H9 (cell line): ENCODE measurements at regions not wholly inside any gene's neighbourhood (a gene's known extent, or its start where the extent isn't known, plus 50 kb on each side); places are given as distances from the start of the nearest gene placed in this dataset.

Experiments
- DNase-seq: peaks from one replicate; pipeline ENCODE4 v3.0.0-alpha.2; 2017
- H2AFZ ChIP-seq: one replicate; pipeline ENCODE4 v1.6.1; 2013; ENCODE audit warnings: mild to moderate bottlenecking, low read length, control low read depth, moderate library complexity
- H2AK5ac ChIP-seq: 2 replicates; pipeline ENCODE4 v1.6.1; 2013; ENCODE audit warnings: low read length, control low read depth, mixed read lengths; ENCODE audit not compliant: insufficient read length
- H2BK120ac ChIP-seq: one replicate; pipeline ENCODE4 v1.6.1; 2013; ENCODE audit warnings: low read depth, mild to moderate bottlenecking, low read length, control low read depth, inconsistent platforms; ENCODE audit not compliant: poor library complexity, severe bottlenecking
- H2BK12ac ChIP-seq: 2 replicates; pipeline ENCODE4 v1.6.1; 2013; ENCODE audit warnings: low read length, control low read depth, mixed read lengths, low read depth; ENCODE audit not compliant: insufficient read length
- H2BK15ac ChIP-seq: 2 replicates; pipeline ENCODE4 v1.6.1; 2013; ENCODE audit warnings: low read depth, low read length, control low read depth
- H2BK20ac ChIP-seq: one replicate; pipeline ENCODE4 v1.6.1; 2013; ENCODE audit warnings: low read depth, mild to moderate bottlenecking, low read length, control low read depth, inconsistent platforms; ENCODE audit not compliant: poor library complexity, severe bottlenecking
- H2BK5ac ChIP-seq: 2 replicates; pipeline ENCODE4 v1.6.1; 2013; ENCODE audit warnings: low read length, control low read depth, mixed read lengths; ENCODE audit not compliant: insufficient read length
- H3K14ac ChIP-seq: 2 replicates; pipeline ENCODE4 v1.6.1; 2013; ENCODE audit warnings: low read length, control low read depth; ENCODE audit not compliant: insufficient read depth
- H3K18ac ChIP-seq: 2 replicates; pipeline ENCODE4 v1.6.1; 2013; ENCODE audit warnings: low read depth, mild to moderate bottlenecking, mixed read lengths, low read length, control low read depth; ENCODE audit not compliant: insufficient read length
- H3K23ac ChIP-seq: 2 replicates; pipeline ENCODE4 v1.6.1; 2013; ENCODE audit warnings: low read length, control low read depth, mixed read lengths, low read depth; ENCODE audit not compliant: insufficient read length
- H3K23me2 ChIP-seq: 2 replicates; pipeline ENCODE4 v1.6.1; 2013; ENCODE audit warnings: low read depth, mild to moderate bottlenecking, mixed read lengths, low read length, control low read depth; ENCODE audit not compliant: insufficient read length, poor library complexity, severe bottlenecking
- H3K27ac ChIP-seq: 2 replicates; pipeline ENCODE4 v1.5.1; 2013; ENCODE audit warnings: low read length, control low read depth, mixed read lengths, low read depth; ENCODE audit not compliant: insufficient read length
- H3K27me3 ChIP-seq: 2 replicates; pipeline ENCODE4 v1.6.1; 2013; ENCODE audit warnings: low read length, control low read depth, inconsistent platforms; ENCODE audit not compliant: insufficient read depth
- H3K4ac ChIP-seq: 2 replicates; pipeline ENCODE4 v1.6.1; 2013; ENCODE audit warnings: low read depth, mild to moderate bottlenecking, control low read depth, inconsistent platforms, low read length, moderate library complexity
- H3K4me1 ChIP-seq: 2 replicates; pipeline ENCODE4 v1.6.1; 2013; ENCODE audit warnings: low read length, control low read depth, inconsistent platforms; ENCODE audit not compliant: insufficient read depth
- H3K4me2 ChIP-seq: 2 replicates; pipeline ENCODE4 v1.6.1; 2013; ENCODE audit warnings: low read length, control low read depth, mixed read lengths; ENCODE audit not compliant: insufficient read length, insufficient read depth
- H3K56ac ChIP-seq: 2 replicates; pipeline ENCODE4 v1.6.1; 2013; ENCODE audit warnings: low read depth, mild to moderate bottlenecking, mixed read lengths, low read length, control low read depth; ENCODE audit not compliant: insufficient read length
- H3K79me1 ChIP-seq: 2 replicates; pipeline ENCODE4 v1.6.1; 2013; ENCODE audit warnings: low read depth, mild to moderate bottlenecking, moderate library complexity, low read length, control low read depth, inconsistent platforms; ENCODE audit not compliant: insufficient read depth, poor library complexity, severe bottlenecking
- H3K79me2 ChIP-seq: 2 replicates; pipeline ENCODE4 v1.6.1; 2013; ENCODE audit warnings: low read length, control low read depth, inconsistent platforms; ENCODE audit not compliant: insufficient read depth
- H3K9ac ChIP-seq: 2 replicates; pipeline ENCODE4 v1.6.1; 2013; ENCODE audit warnings: low read length, control low read depth, mixed read lengths; ENCODE audit not compliant: insufficient read length; ENCODE audit errors: extremely low read depth
- H3K9me3 ChIP-seq: one replicate; pipeline ENCODE4 v1.6.1; 2013; ENCODE audit warnings: low read depth, low read length, inconsistent platforms; ENCODE audit not compliant: control insufficient read depth
- H3T11ph ChIP-seq: one replicate; pipeline ENCODE4 v1.6.1; 2013; ENCODE audit warnings: mild to moderate bottlenecking, low read length, control low read depth, inconsistent platforms
- H4K20me1 ChIP-seq: one replicate; pipeline ENCODE4 v1.6.1; 2013; ENCODE audit not compliant: control insufficient read depth, insufficient read length, insufficient read depth
- H4K5ac ChIP-seq: 2 replicates; pipeline ENCODE4 v1.6.1; 2013; ENCODE audit warnings: low read depth, mild to moderate bottlenecking, mixed read lengths, low read length, control low read depth; ENCODE audit not compliant: insufficient read length
- H4K8ac ChIP-seq: replicated peaks from 2 replicates; pipeline ENCODE4 v1.6.1; 2013; ENCODE audit warnings: low read length, control low read depth, mixed read lengths, low read depth; ENCODE audit not compliant: insufficient read length
- H4K91ac ChIP-seq: 2 replicates; pipeline ENCODE4 v1.6.1; 2013; ENCODE audit warnings: low read depth, mild to moderate bottlenecking, moderate library complexity, mixed read lengths, low read length, control low read depth; ENCODE audit not compliant: insufficient read length
- H3K27ac Mint-ChIP-seq, 3 experiments: 2 replicates in 2 of 3; 3 replicates in 1 of 3; pipeline ENCODE4 v1.8.0; 2020 to 2021; ENCODE audit warnings: mixed read lengths in 3 of 3, mild to moderate bottlenecking in 1 of 3, moderate library complexity in 1 of 3
- H3K27me3 Mint-ChIP-seq: 2 replicates; pipeline ENCODE4 v1.8.0; 2021; ENCODE audit warnings: low read depth, mild to moderate bottlenecking, moderate library complexity, mixed read lengths
- H3K36me3 Mint-ChIP-seq, 3 experiments: 2 replicates in 2 of 3; 3 replicates in 1 of 3; pipeline ENCODE4 v1.8.0; 2020 to 2021; ENCODE audit warnings: low read depth in 3 of 3, mixed read lengths in 3 of 3; ENCODE audit not compliant: insufficient read depth in 1 of 3
- H3K4me1 Mint-ChIP-seq, 2 experiments: 2 replicates each; pipeline ENCODE4 v1.8.0; 2020; ENCODE audit warnings: mixed read lengths in 2 of 2
- H3K4me3 Mint-ChIP-seq, 2 experiments: 2 replicates in 1 of 2; 3 replicates in 1 of 2; pipeline ENCODE4 v1.8.0; 2020 to 2021; ENCODE audit warnings: mild to moderate bottlenecking in 2 of 2, mixed read lengths in 2 of 2, moderate library complexity in 1 of 2
- H3K9me3 Mint-ChIP-seq, 2 experiments: 2 replicates in 1 of 2; 3 replicates in 1 of 2; pipeline ENCODE4 v1.8.0; 2020; ENCODE audit warnings: mild to moderate bottlenecking in 2 of 2, mixed read lengths in 2 of 2, moderate library complexity in 1 of 2
- CTCF ChIP-seq: fragments of 200-600 bp; sonication (generic); conservative IDR thresholded peaks from 3 replicates; pipeline ENCODE4 v1.8.0; 2021; ENCODE audit warnings: antibody characterized with exemption, mild to moderate bottlenecking
- WGBS: extraction: QIAGEN DNeasy Blood & Tissue Kit; methylation state at CpG from one replicate; pipeline ENCODE4 v1.1.7; 2013; ENCODE audit warnings: missing lambda C conversion rate, low lambda C conversion rate, mixed read lengths; ENCODE audit not compliant: insufficient read length; ENCODE audit errors: extremely low coverage; 5-methylcytosine and 5-hydroxymethylcytosine counted together

GRCh38 chr16:9630985-9631384 lies 539.5 kb downstream of the HAPSTR1 start:
- no peak overlapping the region for H3K27ac ChIP-seq
- H2BK120ac ChIP-seq = no peak overlapping the region
- H4K8ac ChIP-seq = no peak overlapping the region
- Mint-ChIP-seq H3K4me3 (no peak overlapping the region), H3K4me1 (0 out of 4 replicates have a peak, but pooled peaks cover 0 to 4% of the 10 kb centered on the region in 2 experiments), H3K27ac (no peak overlapping the region), H3K9me3 (peaks cover 25 to 26% of the 10 kb centered on the region in 2 experiments), H3K36me3 (peaks cover 5 to 27% (median 18%) of the 10 kb centered on the region in 3 experiments), H3K27me3 (peaks cover 4% of the 10 kb centered on the region; the same call in 1 of the 2 replicates)
- H3K56ac ChIP-seq = no peak overlapping the region
- H2BK5ac ChIP-seq = no peak overlapping the region
- no peak for DNase-seq
- no peak overlapping the region for H3K14ac ChIP-seq
- H4K20me1 ChIP-seq = no peaks in the 10 kb centered on the region
- no peak overlapping the region for H4K91ac ChIP-seq
- H2BK12ac ChIP-seq = no peak overlapping the region
- H2BK15ac ChIP-seq = no peak overlapping the region
- no peak overlapping the region for H3K4me2 ChIP-seq
- H3K27me3 ChIP-seq = no peaks in the 10 kb centered on the region
- H3T11ph ChIP-seq = no peak overlapping the region
- no peaks in the 10 kb centered on the region for H3K23me2 ChIP-seq
- H2AFZ ChIP-seq = no peak overlapping the region
- no peak overlapping the region for H2BK20ac ChIP-seq
- no peaks in the 10 kb centered on the region for H3K79me1 ChIP-seq
- no peak overlapping the region for H3K23ac ChIP-seq
- H3K9me3 ChIP-seq = peaks cover 20% of the 10 kb centered on the region
- no peak overlapping the region for H3K18ac ChIP-seq
- no peaks in the 10 kb centered on the region for H3K4me1 ChIP-seq
- H3K4ac ChIP-seq = no peak overlapping the region
- no peak overlapping the region for H2AK5ac ChIP-seq
- WGBS = no CpG with 5 or more reads among the region's 4 CpGs
- no peaks in the 10 kb centered on the region for H3K79me2 ChIP-seq
- H3K9ac ChIP-seq = no peak overlapping the region
- TF ChIP-seq CTCF = no peak
- H4K5ac ChIP-seq = no peak overlapping the region
